ENCODE measurements at regions not wholly inside any gene's neighbourhood (a gene's known extent, or its start where the extent isn't known, plus 50 kb on each side); places are given as distances from the start of the nearest gene placed in this dataset.

DNA sequence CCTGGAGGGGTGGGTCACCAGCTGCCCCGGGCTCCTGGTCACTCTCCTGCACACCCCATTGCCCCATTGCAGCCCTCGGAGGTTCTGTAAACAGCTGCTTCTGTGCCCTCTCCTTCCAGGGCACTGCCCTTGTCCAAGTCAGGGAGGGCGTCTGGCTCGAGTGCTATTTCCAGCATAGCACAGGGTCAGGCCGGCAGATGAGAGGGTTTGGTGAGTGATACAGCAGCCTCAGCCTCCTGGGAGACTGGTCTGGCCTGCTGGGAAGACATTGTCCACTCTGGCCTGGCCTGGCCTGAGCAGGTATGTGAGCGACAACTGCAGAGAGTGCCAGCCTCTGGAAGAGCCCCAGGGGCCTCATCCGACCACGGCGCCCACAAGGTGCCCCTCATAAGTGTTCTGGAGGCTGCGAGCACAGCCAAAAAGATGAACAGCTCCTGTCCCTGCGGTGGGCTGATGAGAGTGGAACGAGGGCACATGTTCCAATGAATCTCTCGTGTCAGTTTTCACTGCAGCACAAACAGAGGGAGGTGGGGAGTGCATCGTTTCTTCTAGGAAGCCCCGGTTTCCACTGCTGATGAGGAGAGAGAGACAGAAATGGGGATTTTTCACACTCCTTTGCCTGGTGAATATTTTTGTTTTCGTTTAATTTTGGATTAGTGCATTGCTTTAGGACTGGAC, 105.8 kb upstream of the SDK2 start:
- Histone ChIP-seq H3K27me3 (ENCODE audit: control insufficient read depth, insufficient read depth, low read length) (no peaks in the 10 kb centered on the region), H3K4me1 (ENCODE audit: control insufficient read depth, insufficient read depth, low read length) (no peaks in the 10 kb centered on the region; the same call in 1 of the 2 replicates), H3K9me3 (ENCODE audit: control insufficient read depth, insufficient read depth, low read length) (no peaks in the 10 kb centered on the region), H3K4me3 (ENCODE audit: low read length) (no peak overlapping the region), H3K36me3 (ENCODE audit: control insufficient read depth, insufficient read depth, low read length) (no peaks in the 10 kb centered on the region), H3K27ac (ENCODE audit: low read length) (no peak overlapping the region)
- DNase-seq (ENCODE audit: low read depth, low spot score), result no peak
- WGBS (ENCODE audit: insufficient coverage, insufficient read length), result no CpG with 5 or more reads among the region's 16 CpGs

DNA sequence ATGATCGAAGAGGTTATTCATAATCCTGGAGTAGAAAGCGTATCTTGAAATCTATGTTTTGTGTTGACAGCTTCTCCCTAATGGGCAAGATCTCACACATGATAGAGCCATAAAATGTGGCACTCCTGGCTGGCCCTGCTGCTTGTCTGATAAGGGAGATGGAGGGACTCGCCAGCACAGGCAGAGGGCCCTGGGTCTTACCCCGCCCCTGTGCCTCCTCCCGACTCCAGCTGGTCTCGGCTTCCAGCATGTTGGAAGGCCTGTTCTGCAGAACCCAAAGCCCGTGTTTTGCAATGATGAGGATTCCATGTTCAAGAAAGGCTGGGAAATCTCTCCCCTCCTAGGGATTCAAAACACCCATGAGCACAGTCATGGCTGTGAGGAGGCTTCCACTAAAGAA, 106.7 kb upstream of the SDK2 start:
- DNase-seq (ENCODE audit: low read depth, low spot score), result no peak
- Histone ChIP-seq H3K4me1 (ENCODE audit: control insufficient read depth, insufficient read depth, low read length) (no peaks in the 10 kb centered on the region; the same call in 1 of the 2 replicates), H3K9me3 (ENCODE audit: control insufficient read depth, insufficient read depth, low read length) (no peaks in the 10 kb centered on the region), H3K4me3 (ENCODE audit: low read length) (no peak overlapping the region), H3K27ac (ENCODE audit: low read length) (no peak overlapping the region), H3K36me3 (ENCODE audit: control insufficient read depth, insufficient read depth, low read length) (no peaks in the 10 kb centered on the region), H3K27me3 (ENCODE audit: control insufficient read depth, insufficient read depth, low read length) (no peaks in the 10 kb centered on the region)
- no CpG with 5 or more reads among the region's 7 CpGs for WGBS (ENCODE audit: insufficient coverage, insufficient read length)

DNA sequence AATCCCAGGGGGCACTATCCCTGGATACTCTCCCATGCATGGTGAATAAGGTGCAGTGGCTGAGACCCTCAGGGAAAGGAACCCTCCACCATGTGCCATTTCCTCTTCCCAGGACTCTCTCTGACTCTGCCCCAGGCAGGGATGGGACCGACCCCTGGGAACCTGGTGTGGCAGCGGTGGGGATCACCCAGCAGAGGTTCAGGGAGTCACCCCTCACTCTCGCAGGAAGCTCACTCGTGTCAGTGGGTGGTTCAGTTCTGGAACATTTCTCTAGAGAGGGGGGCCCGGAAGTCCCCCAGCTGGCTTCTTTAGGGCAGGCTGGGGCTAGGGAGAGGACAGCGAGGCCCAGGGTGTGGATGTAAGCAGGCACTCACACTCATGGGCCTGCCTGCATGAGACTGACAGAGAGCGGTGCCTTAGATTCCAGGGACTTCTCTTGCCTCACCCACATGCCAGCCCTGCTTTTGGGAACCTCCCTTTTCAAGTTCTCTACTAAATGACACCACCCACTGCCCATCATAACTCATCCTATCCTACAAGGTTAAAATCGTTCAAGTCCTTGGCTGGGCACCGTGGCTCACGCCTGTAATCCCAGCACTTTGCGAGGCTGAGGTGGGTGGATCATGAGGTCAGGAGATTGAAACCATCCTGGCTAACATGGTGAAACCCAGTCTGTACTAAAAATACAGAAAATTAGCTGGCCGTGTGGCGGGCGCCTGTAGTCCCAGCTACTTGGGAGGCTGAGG, 109.7 kb upstream of the SDK2 start:
- H3K36me3 ChIP-seq (ENCODE audit: control insufficient read depth, insufficient read depth, low read length), result no peaks in the 10 kb centered on the region
- no CpG with 5 or more reads among the region's 14 CpGs for WGBS (ENCODE audit: insufficient coverage, insufficient read length)
- no peaks in the 10 kb centered on the region for H3K27me3 ChIP-seq (ENCODE audit: control insufficient read depth, insufficient read depth, low read length)
- no peak for DNase-seq (ENCODE audit: low read depth, low spot score)
- H3K4me3 ChIP-seq (ENCODE audit: low read length), result no peak overlapping the region
- H3K4me1 ChIP-seq (ENCODE audit: control insufficient read depth, insufficient read depth, low read length), result no peaks in the 10 kb centered on the region; the same call in 1 of the 2 replicates
- no peak overlapping the region for H3K27ac ChIP-seq (ENCODE audit: low read length)
- no peaks in the 10 kb centered on the region for H3K9me3 ChIP-seq (ENCODE audit: control insufficient read depth, insufficient read depth, low read length)

DNA sequence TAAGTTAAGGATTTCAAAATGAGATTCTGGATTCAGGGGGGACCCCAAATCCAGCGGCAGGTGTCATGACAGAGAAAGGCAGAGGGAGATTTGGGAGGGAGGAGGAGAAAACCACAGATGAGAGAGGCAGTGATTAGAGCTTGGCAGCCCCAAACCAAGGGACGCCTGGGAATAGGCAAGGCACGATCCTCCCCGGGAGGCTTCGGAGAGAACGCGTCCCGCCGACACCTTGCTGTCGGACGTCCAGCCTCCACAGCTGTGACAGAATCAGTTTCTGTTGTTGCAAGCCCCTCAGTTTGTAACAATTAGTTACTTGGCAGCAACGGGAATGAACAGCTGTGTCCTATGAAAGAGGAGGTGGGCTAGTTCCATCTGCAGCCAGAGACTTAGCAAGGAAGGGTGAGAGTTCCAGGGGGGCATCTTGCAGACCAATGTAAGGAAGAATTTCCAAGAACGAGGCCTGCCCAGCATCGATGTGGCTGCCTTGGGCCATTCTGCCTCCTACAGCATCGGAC, 110.7 kb upstream of the SDK2 start:
- peaks cover under 1% of the 10 kb centered on the region for H3K4me1 ChIP-seq (ENCODE audit: control insufficient read depth, insufficient read depth, low read length)
- no peak overlapping the region for H3K4me3 ChIP-seq (ENCODE audit: low read length)
- WGBS (ENCODE audit: insufficient coverage, insufficient read length), result no CpG with 5 or more reads among the region's 15 CpGs
- no peaks in the 10 kb centered on the region for H3K36me3 ChIP-seq (ENCODE audit: control insufficient read depth, insufficient read depth, low read length)
- no peaks in the 10 kb centered on the region for H3K27me3 ChIP-seq (ENCODE audit: control insufficient read depth, insufficient read depth, low read length)
- H3K27ac ChIP-seq (ENCODE audit: low read length), result no peak overlapping the region
- no peak for DNase-seq (ENCODE audit: low read depth, low spot score)
- H3K9me3 ChIP-seq (ENCODE audit: control insufficient read depth, insufficient read depth, low read length), result no peaks in the 10 kb centered on the region

DNA sequence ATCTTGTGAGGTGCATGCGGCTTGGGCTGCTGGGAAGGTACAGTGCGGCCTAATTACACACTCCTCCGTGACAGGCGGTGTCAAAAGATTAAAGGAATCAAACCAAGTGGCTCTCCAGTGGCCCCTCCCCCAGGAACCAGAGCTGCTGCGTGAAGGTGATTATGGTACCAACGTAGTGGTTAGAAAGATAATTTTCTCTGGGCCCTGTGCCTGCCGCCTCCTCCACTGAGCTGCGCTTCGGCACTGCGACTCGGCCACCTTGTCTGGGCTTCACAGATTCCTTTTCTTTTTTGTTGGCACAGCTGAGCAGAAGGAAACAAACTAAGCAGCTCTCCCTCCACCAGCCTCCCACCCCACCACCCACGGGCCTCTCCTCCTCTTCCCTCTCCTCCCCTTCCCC, 113.2 kb upstream of the SDK2 start:
- no peaks in the 10 kb centered on the region for H3K27me3 ChIP-seq (ENCODE audit: control insufficient read depth, insufficient read depth, low read length)
- H3K4me1 ChIP-seq (ENCODE audit: control insufficient read depth, insufficient read depth, low read length), result peaks cover 2% of the 10 kb centered on the region
- H3K9me3 ChIP-seq (ENCODE audit: control insufficient read depth, insufficient read depth, low read length), result no peaks in the 10 kb centered on the region
- no peaks in the 10 kb centered on the region for H3K36me3 ChIP-seq (ENCODE audit: control insufficient read depth, insufficient read depth, low read length)
- DNase-seq (ENCODE audit: low read depth, low spot score), result no peak
- H3K4me3 ChIP-seq (ENCODE audit: low read length), result no peak overlapping the region
- no peak overlapping the region for H3K27ac ChIP-seq (ENCODE audit: low read length)
- no CpG with 5 or more reads among the region's 12 CpGs for WGBS (ENCODE audit: insufficient coverage, insufficient read length)

DNA sequence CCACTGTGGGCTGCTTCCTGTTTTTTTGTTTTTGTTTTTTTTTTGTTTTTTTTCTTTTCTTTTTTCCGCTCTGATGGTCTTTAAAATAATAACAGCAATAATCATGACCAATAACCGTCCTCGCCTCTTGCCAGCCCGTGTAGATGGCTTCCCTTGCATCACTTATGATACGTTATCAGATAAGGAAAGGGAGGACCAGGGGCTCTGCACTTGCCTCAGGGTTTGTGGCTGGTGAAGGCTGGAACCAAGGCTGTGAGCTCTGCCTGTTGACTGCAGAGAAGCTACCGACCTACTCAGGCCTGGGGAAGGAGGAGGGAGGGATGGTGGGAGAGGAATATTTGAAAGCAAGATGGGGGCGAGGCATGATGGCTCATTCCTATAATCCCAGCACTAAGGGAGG, 114.0 kb upstream of the SDK2 start:
- Histone ChIP-seq H3K36me3 (ENCODE audit: control insufficient read depth, insufficient read depth, low read length) (no peaks in the 10 kb centered on the region), H3K9me3 (ENCODE audit: control insufficient read depth, insufficient read depth, low read length) (no peaks in the 10 kb centered on the region), H3K27ac (ENCODE audit: low read length) (no peak overlapping the region), H3K4me3 (ENCODE audit: low read length) (no peak overlapping the region), H3K4me1 (ENCODE audit: control insufficient read depth, insufficient read depth, low read length) (peaks cover 2% of the 10 kb centered on the region; the same call in 1 of the 2 replicates), H3K27me3 (ENCODE audit: control insufficient read depth, insufficient read depth, low read length) (no peaks in the 10 kb centered on the region)
- no peak for DNase-seq (ENCODE audit: low read depth, low spot score)
- whole genome bisulfite sequencing (ENCODE audit: insufficient coverage, insufficient read length), result no CpG with 5 or more reads among the region's 7 CpGs

DNA sequence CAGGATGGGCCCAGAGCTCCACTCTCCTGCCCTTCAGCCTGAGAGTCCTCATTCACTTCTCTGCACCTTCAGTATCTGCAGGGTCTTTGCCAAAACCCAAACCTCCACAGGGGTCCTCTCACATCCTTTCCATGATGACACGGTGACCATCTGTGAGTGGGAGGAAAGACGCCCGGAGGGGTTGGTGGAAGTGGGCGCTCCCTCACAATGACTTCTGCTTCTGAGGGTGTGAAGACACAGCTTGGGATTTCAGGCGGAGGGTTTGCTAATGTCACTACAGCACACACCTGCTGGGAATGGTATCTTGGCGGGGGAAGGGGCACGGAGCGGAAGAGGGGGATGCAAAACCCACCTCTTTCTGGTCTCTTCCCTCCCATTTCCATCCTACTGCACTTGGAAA, 115.1 kb upstream of the SDK2 start:
- H3K9me3 ChIP-seq (ENCODE audit: control insufficient read depth, insufficient read depth, low read length), result no peaks in the 10 kb centered on the region
- no peaks in the 10 kb centered on the region for H3K27me3 ChIP-seq (ENCODE audit: control insufficient read depth, insufficient read depth, low read length)
- H3K36me3 ChIP-seq (ENCODE audit: control insufficient read depth, insufficient read depth, low read length), result no peaks in the 10 kb centered on the region
- H3K27ac ChIP-seq (ENCODE audit: low read length), result no peak overlapping the region
- DNase-seq (ENCODE audit: low read depth, low spot score), result no peak
- peaks cover 2% of the 10 kb centered on the region; the same call in 1 of the 2 replicates for H3K4me1 ChIP-seq (ENCODE audit: control insufficient read depth, insufficient read depth, low read length)
- no CpG with 5 or more reads among the region's 8 CpGs for WGBS (ENCODE audit: insufficient coverage, insufficient read length)
- H3K4me3 ChIP-seq (ENCODE audit: low read length), result no peak overlapping the region

DNA sequence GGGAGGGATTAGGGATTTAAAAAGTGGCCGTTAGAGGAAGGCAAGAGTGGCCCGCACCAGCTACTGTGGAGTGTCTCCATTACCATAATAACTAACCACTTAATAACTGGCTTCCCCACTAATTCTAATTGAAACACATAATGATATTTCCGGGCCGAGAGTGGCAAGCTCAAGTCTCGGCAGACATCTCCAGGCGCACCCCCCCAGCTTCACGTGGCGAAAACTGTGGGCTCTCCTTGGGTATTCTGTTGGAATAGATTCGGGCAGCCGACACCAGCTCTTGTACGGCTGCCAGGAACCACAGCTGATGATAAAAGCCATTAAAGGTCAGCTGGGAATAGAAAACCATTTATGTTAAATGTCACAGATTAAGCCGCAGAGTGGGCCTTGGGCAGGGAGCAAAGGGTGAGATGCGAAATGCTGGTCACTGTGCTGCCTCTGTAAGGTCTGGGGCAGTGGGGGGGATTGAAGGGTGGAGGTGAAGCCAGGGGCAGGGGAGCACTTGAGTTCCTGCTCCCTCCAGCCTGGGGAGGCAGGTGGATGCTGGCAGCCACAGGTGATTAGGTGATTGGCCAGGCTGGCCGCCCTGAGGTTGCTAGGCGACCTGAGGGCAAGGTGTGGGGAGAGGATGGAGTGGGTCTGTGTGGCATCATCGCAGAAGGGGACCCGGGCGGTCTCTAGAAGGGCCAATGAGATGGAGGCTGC, 115.6 kb upstream of the SDK2 start:
- DNase-seq (ENCODE audit: low read depth, low spot score), result no peak
- WGBS (ENCODE audit: insufficient coverage, insufficient read length), result no CpG with 5 or more reads among the region's 18 CpGs
- peaks cover 2% of the 10 kb centered on the region; the same call in 1 of the 2 replicates for H3K4me1 ChIP-seq (ENCODE audit: control insufficient read depth, insufficient read depth, low read length)

DNA sequence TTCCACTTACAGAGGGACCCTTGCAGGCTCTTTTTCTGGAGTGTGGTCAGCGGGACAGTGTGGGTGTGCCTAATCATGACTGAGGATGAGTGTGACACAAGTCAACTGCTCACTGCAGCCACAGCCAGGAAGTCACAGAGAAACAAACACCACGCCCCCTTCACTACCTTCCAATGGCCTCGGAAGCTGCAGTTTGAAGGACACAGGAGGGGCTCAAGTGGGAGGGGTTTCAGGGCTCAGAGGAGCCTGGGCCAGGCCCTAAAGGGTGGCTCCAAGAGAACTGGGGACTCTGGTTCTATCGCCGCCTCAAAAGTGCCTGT, 116.2 kb upstream of the SDK2 start:
- DNase-seq (ENCODE audit: low read depth, low spot score), result peak; percentile 27
- WGBS (ENCODE audit: insufficient coverage, insufficient read length), result no CpG with 5 or more reads among the region's 5 CpGs
- no peaks in the 10 kb centered on the region for H3K36me3 ChIP-seq (ENCODE audit: control insufficient read depth, insufficient read depth, low read length)
- no peaks in the 10 kb centered on the region for H3K9me3 ChIP-seq (ENCODE audit: control insufficient read depth, insufficient read depth, low read length)
- H3K27me3 ChIP-seq (ENCODE audit: control insufficient read depth, insufficient read depth, low read length), result no peaks in the 10 kb centered on the region
- no peak overlapping the region for H3K27ac ChIP-seq (ENCODE audit: low read length)
- H3K4me1 ChIP-seq (ENCODE audit: control insufficient read depth, insufficient read depth, low read length), result peaks cover 2% of the 10 kb centered on the region; the same call in 1 of the 2 replicates
- H3K4me3 ChIP-seq (ENCODE audit: low read length), result no peak overlapping the region

More for the DNA sequence above, 115.6 kb upstream of the SDK2 start:
- no peak overlapping the region for H3K27ac ChIP-seq (ENCODE audit: low read length)
- no peaks in the 10 kb centered on the region for H3K36me3 ChIP-seq (ENCODE audit: control insufficient read depth, insufficient read depth, low read length)
- H3K27me3 ChIP-seq (ENCODE audit: control insufficient read depth, insufficient read depth, low read length), result no peaks in the 10 kb centered on the region
- no peak overlapping the region for H3K4me3 ChIP-seq (ENCODE audit: low read length)
- H3K9me3 ChIP-seq (ENCODE audit: control insufficient read depth, insufficient read depth, low read length), result no peaks in the 10 kb centered on the region

DNA sequence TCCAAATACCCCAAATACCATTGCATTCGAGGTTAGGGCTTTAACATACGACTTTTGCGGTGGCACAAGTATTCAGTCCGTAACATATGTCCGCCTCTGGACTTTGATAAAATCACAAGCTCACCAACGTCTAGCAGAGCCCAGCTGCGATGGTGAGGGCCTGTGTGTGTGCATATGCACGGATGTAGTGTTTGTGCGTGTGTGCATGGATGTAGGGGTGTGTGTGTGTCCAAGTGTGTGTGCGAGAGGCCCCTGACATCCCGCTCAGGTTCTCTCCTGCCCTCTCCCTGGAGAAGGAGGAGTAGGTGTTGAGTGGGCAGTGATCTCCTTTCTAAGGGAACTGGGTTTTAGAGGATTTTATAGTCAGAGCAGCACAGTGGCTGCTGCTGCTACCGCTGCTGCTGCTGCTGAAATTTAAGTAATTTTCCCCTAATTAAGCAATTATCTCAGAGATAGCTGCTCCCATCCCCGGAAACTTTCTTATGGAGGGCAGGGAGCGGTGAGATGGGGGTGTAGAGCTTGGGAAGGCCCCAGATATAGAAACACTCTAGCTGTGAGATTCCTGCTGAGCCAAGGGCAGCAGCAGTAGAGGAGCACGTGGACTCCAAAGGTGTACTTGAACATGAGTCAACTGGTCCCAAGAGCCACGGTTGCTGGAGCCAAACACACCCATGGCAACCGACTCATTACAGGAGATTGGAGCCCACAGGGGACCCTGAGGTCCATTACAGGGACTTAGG, 121.7 kb upstream of the SDK2 start:
- no peaks in the 10 kb centered on the region for H3K4me1 ChIP-seq (ENCODE audit: control insufficient read depth, insufficient read depth, low read length)
- WGBS (ENCODE audit: insufficient coverage, insufficient read length), result no CpG with 5 or more reads among the region's 17 CpGs
- no peak for DNase-seq (ENCODE audit: low read depth, low spot score)

More for the DNA sequence above, 121.7 kb upstream of the SDK2 start:
- H3K4me3 ChIP-seq (ENCODE audit: low read length), result no peak overlapping the region
- no peaks in the 10 kb centered on the region for H3K9me3 ChIP-seq (ENCODE audit: control insufficient read depth, insufficient read depth, low read length)
- H3K27ac ChIP-seq (ENCODE audit: low read length), result no peak overlapping the region
- no peaks in the 10 kb centered on the region for H3K36me3 ChIP-seq (ENCODE audit: control insufficient read depth, insufficient read depth, low read length)
- H3K27me3 ChIP-seq (ENCODE audit: control insufficient read depth, insufficient read depth, low read length), result no peaks in the 10 kb centered on the region

Data from iPS DF 6.9 (cell line).